Esophagus muscularis mucosa (tissue), 4 donors: ENCODE measurements at regions not wholly inside any gene's neighbourhood (a gene's known extent, or its start where the extent isn't known, plus 50 kb on each side); places are given as distances from the start of the nearest gene placed in this dataset.

Experiments
- DNase-seq: peaks from one replicate; pipeline ENCODE4 v3.0.0-alpha.2; 2017; ENCODE audit errors: extremely low spot score
- H3K27ac ChIP-seq, 4 donors: fragments of 200-600 bp; sonication (generic); replicated peaks in 1 of 4; 1 replicate in 3 of 4; 2 replicates in 1 of 4; pipeline ENCODE4 v1.5.1; 2016 to 2019; ENCODE audit warnings: mild to moderate bottlenecking in 1 of 4
- H3K27me3 ChIP-seq, 4 donors: fragments of 200-600 bp; sonication (generic); one replicate each; pipeline versions ENCODE4 v1.5.1 to v1.6.0; 2016 to 2019
- H3K36me3 ChIP-seq, 4 donors: fragments of 200-600 bp; sonication (generic); one replicate each; pipeline ENCODE4 v1.5.1; 2016 to 2019
- H3K4me1 ChIP-seq, 4 donors: fragments of 200-600 bp; sonication (generic); one replicate each; pipeline ENCODE4 v1.5.1; 2016 to 2019
- H3K4me3 ChIP-seq, 4 donors: fragments of 200-600 bp; sonication (generic); 1 replicate in 2 of 4; 2 replicates in 2 of 4; pipeline ENCODE4 v1.5.1; 2016 to 2019; ENCODE audit warnings: mild to moderate bottlenecking in 4 of 4, moderate library complexity in 1 of 4
- H3K9me3 ChIP-seq, 4 donors: fragments of 200-600 bp; sonication (generic); 1 replicate in 3 of 4; 2 replicates in 1 of 4; pipeline ENCODE4 v1.5.1; 2016 to 2019
- CTCF ChIP-seq, 3 experiments: fragments of 200-600 bp in 2 of 3; fragments of 450-650 bp in 1 of 3; sonication (generic) in 2 of 3; IDR thresholded peaks; one replicate each; pipeline ENCODE4 v1.5.1; 2017 to 2019; ENCODE audit warnings: antibody characterized with exemption in 3 of 3, mild to moderate bottlenecking in 2 of 3, moderate library complexity in 1 of 3
- EP300 ChIP-seq: sonication (generic); formaldehyde crosslinking; IDR thresholded peaks from one replicate; pipeline ENCODE4 v1.6.1; 2017; ENCODE audit warnings: antibody characterized with exemption
- POLR2A ChIP-seq: fragments of 450-650 bp; IDR thresholded peaks from one replicate; pipeline ENCODE4 v1.6.1; 2017; ENCODE audit warnings: antibody characterized with exemption, moderate library complexity, mild to moderate bottlenecking, low read depth
- POLR2AphosphoS5 ChIP-seq, 2 donors: sonication (generic); formaldehyde crosslinking; IDR thresholded peaks; one replicate each; pipeline ENCODE4 v1.6.1; 2017; ENCODE audit warnings: antibody characterized with exemption in 2 of 2
- WGBS: methylation state at CpG from one replicate; pipeline ENCODE4 v1.1.5; 2018; 5-methylcytosine and 5-hydroxymethylcytosine counted together
- intact Hi-C: fragments of 100-400 bp; cut with DNase I; formaldehyde crosslinking; loops from one replicate; pipeline ENCODE4 v1.15.1; 2023

DNA sequence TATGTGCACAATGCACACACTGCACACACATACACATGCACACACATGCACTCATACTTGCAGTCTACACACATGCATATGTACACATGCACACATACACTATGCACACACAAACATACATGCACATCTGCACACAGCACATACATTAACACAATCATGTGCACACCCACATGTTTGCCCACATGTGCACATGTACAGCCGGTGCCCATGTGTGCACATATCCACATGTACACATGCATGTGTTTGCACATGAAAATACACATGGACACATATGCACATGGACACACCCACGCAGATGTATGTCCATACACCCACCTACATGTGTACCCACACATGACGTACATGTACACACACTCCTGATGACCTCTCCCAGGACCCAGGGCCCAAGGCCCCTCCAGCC lies 105.1 kb upstream of the ACTRT2 start:
- H3K4me1 ChIP-seq: no peaks in the 10 kb centered on the region
- peaks cover 0 to 52% (median 0%) of the 10 kb centered on the region in 4 donors for H3K27me3 ChIP-seq
- 100% methylated on average over 2 of the region's 3 CpGs for WGBS
- no peaks in the 10 kb centered on the region for H3K9me3 ChIP-seq
- no peak overlapping the region for H3K4me3 ChIP-seq
- no peak for DNase-seq
- TF ChIP-seq CTCF (IDR thresholded peaks at IDR 0.05) (no peak), POLR2AphosphoS5 (IDR thresholded peaks at IDR 0.05) (no peak), EP300 (no peak), POLR2A (no peak)
- H3K27ac ChIP-seq: no peak overlapping the region
- intact Hi-C loops: no loop called here
- H3K36me3 ChIP-seq: no peaks in the 10 kb centered on the region

GRCh38 chr1:2916706-2917105 lies 104.6 kb upstream of the ACTRT2 start:
- H3K36me3 ChIP-seq: no peaks in the 10 kb centered on the region
- TF ChIP-seq POLR2A (no peak), POLR2AphosphoS5 (IDR thresholded peaks at IDR 0.05) (no peak), EP300 (no peak), CTCF (IDR thresholded peaks at IDR 0.05) (no peak)
- intact Hi-C loops: no loop called here
- WGBS: 62% methylated on average over 19 of the region's 19 CpGs
- H3K4me1 ChIP-seq: no peaks in the 10 kb centered on the region
- H3K9me3 ChIP-seq: no peaks in the 10 kb centered on the region
- no peak for DNase-seq
- peaks cover 0 to 56% (median 0%) of the 10 kb centered on the region in 4 donors for H3K27me3 ChIP-seq
- H3K27ac ChIP-seq: no peak overlapping the region
- no peak overlapping the region for H3K4me3 ChIP-seq

DNA sequence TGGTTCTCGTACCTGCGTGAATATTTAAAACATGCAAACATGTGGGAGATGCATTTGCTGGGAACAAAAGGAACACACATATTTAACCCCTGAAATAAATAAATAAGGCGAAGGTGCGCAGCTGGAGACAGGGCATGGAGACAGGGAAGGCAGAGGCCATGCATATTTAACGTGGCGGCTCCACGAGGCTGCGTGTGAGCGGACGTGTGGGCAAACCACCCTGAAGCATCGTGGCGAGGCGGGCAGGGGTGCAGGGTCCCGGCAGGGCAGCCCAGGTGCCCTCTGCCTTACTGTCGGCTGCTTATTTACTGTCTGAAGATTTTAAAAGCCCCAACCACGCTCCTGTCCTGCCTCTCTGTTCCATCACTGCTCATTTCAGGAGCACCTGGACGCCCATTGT lies 104.0 kb upstream of the ACTRT2 start:
- no peaks in the 10 kb centered on the region for H3K36me3 ChIP-seq
- H3K27ac ChIP-seq: no peak overlapping the region
- H3K9me3 ChIP-seq: no peaks in the 10 kb centered on the region
- no peak overlapping the region for H3K4me3 ChIP-seq
- no peak for DNase-seq
- TF ChIP-seq POLR2AphosphoS5 (IDR thresholded peaks at IDR 0.05) (no peak), CTCF (IDR thresholded peaks at IDR 0.05) (no peak), EP300 (no peak), POLR2A (no peak)
- peaks cover 0 to 61% (median 0%) of the 10 kb centered on the region in 4 donors for H3K27me3 ChIP-seq
- no peaks in the 10 kb centered on the region for H3K4me1 ChIP-seq
- WGBS: 80% methylated on average over 15 of the region's 17 CpGs
- intact Hi-C loops: no loop called here

GRCh38 chr1:2918441-2918840 lies 102.8 kb upstream of the ACTRT2 start:
- DNase-seq: no peak
- H3K9me3 ChIP-seq: no peaks in the 10 kb centered on the region
- H3K27ac ChIP-seq: no peak overlapping the region
- intact Hi-C loops: no loop called here
- WGBS: 95% methylated on average over 8 of the region's 16 CpGs
- no peak overlapping the region for H3K4me3 ChIP-seq
- TF ChIP-seq CTCF (IDR thresholded peaks at IDR 0.05): no peak
- no peak for TF ChIP-seq POLR2AphosphoS5 (IDR thresholded peaks at IDR 0.05)
- TF ChIP-seq POLR2A: no peak
- no peak for TF ChIP-seq EP300
- H3K27me3 ChIP-seq: peaks cover 0 to 62% (median 0%) of the 10 kb centered on the region in 4 donors
- no peaks in the 10 kb centered on the region for H3K4me1 ChIP-seq
- no peaks in the 10 kb centered on the region for H3K36me3 ChIP-seq

- Histone ChIP-seq H3K4me3 (no peak overlapping the region), H3K9me3 (no peaks in the 10 kb centered on the region), H3K36me3 (no peaks in the 10 kb centered on the region), H3K27me3 (peaks cover 0 to 64% (median 0%) of the 10 kb centered on the region in 4 donors), H3K4me1 (no peaks in the 10 kb centered on the region), H3K27ac (no peak overlapping the region)
- intact Hi-C loops: no loop called here
- WGBS: 86% methylated on average over 17 of the region's 17 CpGs
- TF ChIP-seq POLR2AphosphoS5 (IDR thresholded peaks at IDR 0.05) (no peak), POLR2A (no peak), EP300 (no peak), CTCF (IDR thresholded peaks at IDR 0.05) (no peak)
- no peak for DNase-seq
These were observed 101.4 kb upstream of the ACTRT2 start for GRCh38 chr1:2919841-2920240.
